PC-3 (cell line): ENCODE measurements at regions not wholly inside any gene's neighbourhood (a gene's known extent, or its start where the extent isn't known, plus 50 kb on each side); places are given as distances from the start of the nearest gene placed in this dataset.

ENCODE experiments used
- EZH2 ChIP-seq: fragments of 300-600 bp; sonication (generic); IDR thresholded peaks from one replicate; pipeline ENCODE4 v1.6.1; 2017; ENCODE audit warnings: antibody characterized with exemption, mild to moderate bottlenecking, low read length; ENCODE audit not compliant: unreplicated experiment
- EZH2phosphoT487 ChIP-seq: fragments of 300-600 bp; sonication (generic); IDR thresholded peaks from 2 replicates; pipeline ENCODE4 v1.6.1; 2018; ENCODE audit warnings: mild to moderate bottlenecking, antibody characterized with exemption, low read length, borderline replicate concordance
- TF ChIP-seq, protein P1 (sequence below): fragments of 300-600 bp; sonication (generic); conservative IDR thresholded peaks from 2 replicates; pipeline ENCODE4 v1.5.1; 2017; ENCODE audit warnings: antibody characterized with exemption, low read depth, mild to moderate bottlenecking, low read length

DNA sequence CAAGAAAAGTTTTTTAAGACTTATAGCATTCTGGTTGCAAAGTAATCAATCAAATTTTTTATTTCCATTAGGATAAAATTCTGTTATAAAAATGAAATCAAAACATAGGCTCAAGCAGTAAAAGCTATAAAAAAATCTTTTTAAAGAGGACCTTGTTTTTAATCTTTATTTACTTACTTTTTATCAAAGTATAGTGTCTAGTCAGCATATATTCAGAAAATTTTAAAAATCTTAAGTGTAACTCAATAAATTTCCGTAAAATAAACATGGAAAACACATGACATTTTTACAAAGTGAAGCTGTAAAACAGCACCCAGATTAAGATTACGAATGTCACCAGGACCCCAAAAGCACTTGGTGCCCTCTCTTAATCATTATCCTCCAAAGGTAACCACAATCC, 302.4 kb downstream of the TMEM161B start:
- TF ChIP-seq, protein P1, sequence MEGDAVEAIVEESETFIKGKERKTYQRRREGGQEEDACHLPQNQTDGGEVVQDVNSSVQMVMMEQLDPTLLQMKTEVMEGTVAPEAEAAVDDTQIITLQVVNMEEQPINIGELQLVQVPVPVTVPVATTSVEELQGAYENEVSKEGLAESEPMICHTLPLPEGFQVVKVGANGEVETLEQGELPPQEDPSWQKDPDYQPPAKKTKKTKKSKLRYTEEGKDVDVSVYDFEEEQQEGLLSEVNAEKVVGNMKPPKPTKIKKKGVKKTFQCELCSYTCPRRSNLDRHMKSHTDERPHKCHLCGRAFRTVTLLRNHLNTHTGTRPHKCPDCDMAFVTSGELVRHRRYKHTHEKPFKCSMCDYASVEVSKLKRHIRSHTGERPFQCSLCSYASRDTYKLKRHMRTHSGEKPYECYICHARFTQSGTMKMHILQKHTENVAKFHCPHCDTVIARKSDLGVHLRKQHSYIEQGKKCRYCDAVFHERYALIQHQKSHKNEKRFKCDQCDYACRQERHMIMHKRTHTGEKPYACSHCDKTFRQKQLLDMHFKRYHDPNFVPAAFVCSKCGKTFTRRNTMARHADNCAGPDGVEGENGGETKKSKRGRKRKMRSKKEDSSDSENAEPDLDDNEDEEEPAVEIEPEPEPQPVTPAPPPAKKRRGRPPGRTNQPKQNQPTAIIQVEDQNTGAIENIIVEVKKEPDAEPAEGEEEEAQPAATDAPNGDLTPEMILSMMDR, result no peak
- no peak for TF ChIP-seq EZH2
- no peak for TF ChIP-seq EZH2phosphoT487
